OCI-LY7 (cell line): ENCODE measurements at regions not wholly inside any gene's neighbourhood (a gene's known extent, or its start where the extent isn't known, plus 50 kb on each side); places are given as distances from the start of the nearest gene placed in this dataset.

Experiments
- BruUV-seq: library from RNA; stranded (reverse); fragments of 400-500 nt; replicated peaks from 2 replicates; lab custom pipeline; 2021; lab: Mats Ljungman, UMichigan
- CTCF ChIA-PET: fragments of 300-600 bp; sonication (Branson Sonifier 250); formaldehyde crosslinking; loops from one replicate; lab custom pipeline; 2022; ENCODE audit warnings: antibody characterized with exemption; ENCODE audit not compliant: unreplicated experiment; lab: Charles Lee
- POLR2A ChIA-PET: fragments of 300-600 bp; sonication (Branson Sonifier 250); formaldehyde crosslinking; loops from one replicate; lab custom pipeline; 2022; ENCODE audit warnings: antibody characterized with exemption; lab: Charles Lee
- DNase-seq: peaks from one replicate; pipeline ENCODE4 v3.0.0-alpha.2; 2015; ENCODE audit warnings: low spot score
- H2AFZ ChIP-seq: fragments of 200-600 bp; sonication (generic), shearing (Covaris generic); 2 replicates; pipeline ENCODE4 v1.6.1; 2014; ENCODE audit warnings: mild to moderate bottlenecking, antibody characterized with exemption, low read length, moderate library complexity
- H3K27ac ChIP-seq: fragments of 200-600 bp; sonication (generic); 2 replicates; pipeline ENCODE4 v1.5.1; 2014; ENCODE audit warnings: mixed run types, low read depth, mild to moderate bottlenecking, moderate library complexity, low read length, inconsistent platforms; ENCODE audit not compliant: poor library complexity, severe bottlenecking
- H3K36me3 ChIP-seq: fragments of 200-600 bp; sonication (generic); 2 replicates; pipeline ENCODE4 v1.6.1; 2014; ENCODE audit warnings: mild to moderate bottlenecking, antibody characterized with exemption, low read length, moderate library complexity, mixed read lengths; ENCODE audit not compliant: insufficient read depth
- H3K4me1 ChIP-seq: fragments of 200-600 bp; sonication (generic); 2 replicates; pipeline ENCODE4 v1.5.1; 2014; ENCODE audit warnings: mild to moderate bottlenecking, low read length; ENCODE audit not compliant: insufficient read depth, poor library complexity, severe bottlenecking
- H3K4me2 ChIP-seq: fragments of 200-600 bp; sonication (generic); 2 replicates; pipeline ENCODE4 v1.6.1; 2014; ENCODE audit warnings: mild to moderate bottlenecking, low read length
- H3K4me3 ChIP-seq: fragments of 200-600 bp; sonication (generic); 2 replicates; pipeline ENCODE4 v1.5.1; 2014; ENCODE audit warnings: mild to moderate bottlenecking, low read depth, low read length; ENCODE audit not compliant: poor library complexity, severe bottlenecking
- H3K79me2 ChIP-seq: fragments of 200-600 bp; sonication (generic); 2 replicates; pipeline ENCODE4 v1.6.1; 2016; ENCODE audit warnings: low read depth, mild to moderate bottlenecking, low read length, moderate library complexity, mixed read lengths; ENCODE audit not compliant: insufficient read depth
- H3K9me2 ChIP-seq: fragments of 200-600 bp; sonication (generic); 2 replicates; pipeline ENCODE4 v1.6.1; 2016; ENCODE audit warnings: mild to moderate bottlenecking, low read length, mixed read lengths; ENCODE audit not compliant: insufficient read depth
- H3K9me3 ChIP-seq: fragments of 200-600 bp; sonication (generic); 2 replicates; pipeline ENCODE4 v1.6.1; 2014; ENCODE audit warnings: mild to moderate bottlenecking, mixed run types, low read length, mixed read lengths
- H4K20me1 ChIP-seq: fragments of 200-600 bp; sonication (generic); 2 replicates; pipeline ENCODE4 v1.6.1; 2014; ENCODE audit warnings: mild to moderate bottlenecking, antibody characterized with exemption, low read length, moderate library complexity, mixed read lengths; ENCODE audit not compliant: insufficient read depth
- EZH2phosphoT487 ChIP-seq: fragments of 200-600 bp; sonication (generic); IDR thresholded peaks from 2 replicates; pipeline ENCODE4 v1.6.1; 2018; ENCODE audit warnings: low read depth, borderline replicate concordance, mild to moderate bottlenecking, mixed run types, antibody characterized with exemption, low read length, moderate library complexity, mixed read lengths
- intact Hi-C: fragments of 100-400 bp; cut with micrococcal nuclease; formaldehyde crosslinking; loops from one replicate; pipeline ENCODE4 v1.10.0; 2022; ENCODE audit not compliant: unreplicated experiment
- TF ChIP-seq, protein P1 (sequence below): fragments of 200-600 bp; sonication (generic); conservative IDR thresholded peaks from 2 replicates; pipeline ENCODE4 v1.5.1; 2014; ENCODE audit warnings: mild to moderate bottlenecking, antibody characterized with exemption, low read length, moderate library complexity, mixed read lengths

DNA sequence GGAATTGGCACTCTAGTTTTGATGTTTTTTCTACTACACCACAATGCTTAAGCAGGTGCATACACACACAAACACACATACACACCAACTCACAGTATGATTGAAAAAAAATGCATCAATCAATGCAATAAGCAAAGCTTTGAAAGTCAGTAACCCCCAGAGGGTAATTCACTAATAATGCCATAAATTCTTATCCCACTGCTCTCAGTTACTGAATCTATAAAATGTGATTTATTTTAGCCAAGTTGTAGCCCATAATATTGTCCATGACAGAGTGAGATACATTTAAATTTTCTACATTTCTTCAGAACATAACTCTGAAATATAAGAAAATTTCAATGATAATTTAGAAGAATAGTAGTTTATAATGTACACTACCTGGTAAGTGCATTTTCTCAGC lies 87.9 kb downstream of the LIG4 start:
- Histone ChIP-seq H3K36me3 (no peaks in the 10 kb centered on the region), H2AFZ (no peak overlapping the region), H4K20me1 (no peaks in the 10 kb centered on the region), H3K9me2 (no peaks in the 10 kb centered on the region), H3K9me3 (no peaks in the 10 kb centered on the region), H3K4me1 (no peaks in the 10 kb centered on the region), H3K4me2 (no peak overlapping the region), H3K4me3 (no peak overlapping the region), H3K79me2 (no peaks in the 10 kb centered on the region), H3K27ac (no peak overlapping the region)
- ChIA-PET CTCF (no interaction called here), POLR2A (no interaction called here)
- DNase-seq: no peak
- BruUV-seq: no TSS peak
- TF ChIP-seq, protein P1, sequence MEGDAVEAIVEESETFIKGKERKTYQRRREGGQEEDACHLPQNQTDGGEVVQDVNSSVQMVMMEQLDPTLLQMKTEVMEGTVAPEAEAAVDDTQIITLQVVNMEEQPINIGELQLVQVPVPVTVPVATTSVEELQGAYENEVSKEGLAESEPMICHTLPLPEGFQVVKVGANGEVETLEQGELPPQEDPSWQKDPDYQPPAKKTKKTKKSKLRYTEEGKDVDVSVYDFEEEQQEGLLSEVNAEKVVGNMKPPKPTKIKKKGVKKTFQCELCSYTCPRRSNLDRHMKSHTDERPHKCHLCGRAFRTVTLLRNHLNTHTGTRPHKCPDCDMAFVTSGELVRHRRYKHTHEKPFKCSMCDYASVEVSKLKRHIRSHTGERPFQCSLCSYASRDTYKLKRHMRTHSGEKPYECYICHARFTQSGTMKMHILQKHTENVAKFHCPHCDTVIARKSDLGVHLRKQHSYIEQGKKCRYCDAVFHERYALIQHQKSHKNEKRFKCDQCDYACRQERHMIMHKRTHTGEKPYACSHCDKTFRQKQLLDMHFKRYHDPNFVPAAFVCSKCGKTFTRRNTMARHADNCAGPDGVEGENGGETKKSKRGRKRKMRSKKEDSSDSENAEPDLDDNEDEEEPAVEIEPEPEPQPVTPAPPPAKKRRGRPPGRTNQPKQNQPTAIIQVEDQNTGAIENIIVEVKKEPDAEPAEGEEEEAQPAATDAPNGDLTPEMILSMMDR: no peak
- no peak for TF ChIP-seq EZH2phosphoT487
- intact Hi-C loops: no loop called here

GRCh38 chr13:108126056-108126455 lies 89.3 kb downstream of the LIG4 start:
- ChIA-PET CTCF (no interaction called here), POLR2A (no interaction called here)
- no TSS peak for BruUV-seq
- DNase-seq: no peak
- Histone ChIP-seq H3K79me2 (no peaks in the 10 kb centered on the region), H3K4me3 (no peak overlapping the region), H4K20me1 (no peaks in the 10 kb centered on the region), H3K4me1 (no peaks in the 10 kb centered on the region), H3K9me3 (no peaks in the 10 kb centered on the region), H3K4me2 (no peak overlapping the region), H2AFZ (no peak overlapping the region), H3K9me2 (no peaks in the 10 kb centered on the region), H3K27ac (no peak overlapping the region), H3K36me3 (no peaks in the 10 kb centered on the region)
- intact Hi-C loops: no loop called here
- no peak for TF ChIP-seq EZH2phosphoT487
- TF ChIP-seq, protein P1: no peak

DNA sequence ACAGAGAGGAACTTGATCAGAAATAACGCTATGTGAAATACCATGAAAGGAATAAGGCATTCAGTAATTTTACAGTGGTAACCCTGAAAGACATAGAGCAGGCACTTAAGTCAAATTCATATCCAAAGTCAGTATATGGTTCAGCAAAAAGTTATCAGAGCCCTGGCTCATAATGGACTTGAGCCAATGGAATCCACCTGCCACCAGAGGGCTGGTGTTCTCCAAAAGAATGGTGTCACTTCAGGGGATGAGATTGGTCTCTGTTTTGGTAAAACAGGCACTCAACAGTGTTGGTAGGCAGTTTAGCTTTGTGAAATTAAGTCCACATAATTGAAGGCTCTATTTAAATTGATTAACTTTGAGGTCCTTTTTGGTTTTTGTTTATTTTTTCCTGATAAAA lies 93.9 kb downstream of the LIG4 start:
- no peaks in the 10 kb centered on the region for H3K79me2 ChIP-seq
- no peaks in the 10 kb centered on the region for H4K20me1 ChIP-seq
- H3K9me2 ChIP-seq: no peaks in the 10 kb centered on the region
- H3K4me2 ChIP-seq: no peak overlapping the region
- H3K4me1 ChIP-seq: no peaks in the 10 kb centered on the region
- POLR2A ChIA-PET: interaction anchor here (0.7 kb wide), 1 partner anchor 18 kb away, joined by 3 read pairs; no protein-coding TSS in a partner anchor
- no TSS peak for BruUV-seq
- intact Hi-C loops: no loop called here
- no peaks in the 10 kb centered on the region for H3K36me3 ChIP-seq
- H3K4me3 ChIP-seq: no peak overlapping the region
- no peaks in the 10 kb centered on the region for H3K9me3 ChIP-seq
- TF ChIP-seq, protein P1: no peak
- TF ChIP-seq EZH2phosphoT487: no peak
- no peak overlapping the region for H2AFZ ChIP-seq
- no peak overlapping the region for H3K27ac ChIP-seq
- CTCF ChIA-PET: no interaction called here
- DNase-seq: no peak
